H1 (cell line): ENCODE measurements at regions not wholly inside any gene's neighbourhood (a gene's known extent, or its start where the extent isn't known, plus 50 kb on each side); places are given as distances from the start of the nearest gene placed in this dataset.

Experiments
- CTCF ChIA-PET: fragments of 300-600 bp; sonication (Branson Sonifier 250); formaldehyde crosslinking; loops from one replicate; lab custom pipeline; 2021; ENCODE audit not compliant: partially characterized antibody; lab: Charles Lee
- POLR2A ChIA-PET: fragments of 300-600 bp; sonication (Branson Sonifier 250); formaldehyde crosslinking; loops from one replicate; lab custom pipeline; 2021; ENCODE audit warnings: inconsistent platforms; ENCODE audit not compliant: partially characterized antibody; lab: Charles Lee
- DNase-seq, 2 experiments: peaks; one replicate each; pipeline versions ENCODE4 v3.0.0 to v3.0.0-alpha.2; 2010 to 2022; ENCODE audit warnings: low spot score in 2 of 2, low read depth in 1 of 2, mixed read lengths in 1 of 2
- FAIRE-seq: peaks from 2 replicates; lab custom pipeline; 2011; peaks lifted over from hg19 to GRCh38; lab: Jason Lieb, UNC
- H2AFZ ChIP-seq: 2 replicates; pipeline ENCODE4 v1.8.1; 2012; ENCODE audit warnings: low read length, inconsistent platforms
- H2AK5ac ChIP-seq: 2 replicates; pipeline ENCODE4 v1.6.1; 2013; ENCODE audit warnings: low read depth, low read length
- H2BK120ac ChIP-seq: replicated peaks from 2 replicates; pipeline ENCODE3; 2013; ENCODE audit warnings: low read depth, low read length, inconsistent platforms
- H2BK12ac ChIP-seq: 2 replicates; pipeline ENCODE4 v1.6.1; 2013; ENCODE audit warnings: low read depth, low read length
- H2BK15ac ChIP-seq: 2 replicates; pipeline ENCODE4 v1.6.1; 2013; ENCODE audit warnings: low read length
- H2BK20ac ChIP-seq: 2 replicates; pipeline ENCODE4 v1.6.1; 2013; ENCODE audit warnings: low read length
- H2BK5ac ChIP-seq: 2 replicates; pipeline ENCODE4 v1.6.1; 2013; ENCODE audit warnings: low read depth, low read length
- H3K14ac ChIP-seq: 2 replicates; pipeline ENCODE4 v1.6.1; 2013; ENCODE audit warnings: inconsistent platforms; ENCODE audit not compliant: insufficient read length
- H3K18ac ChIP-seq: 2 replicates; pipeline ENCODE4 v1.6.1; 2013; ENCODE audit warnings: low read length; ENCODE audit errors: extremely low read depth
- H3K23ac ChIP-seq: 2 replicates; pipeline ENCODE4 v1.6.1; 2013; ENCODE audit warnings: inconsistent platforms; ENCODE audit not compliant: insufficient read length
- H3K23me2 ChIP-seq: 2 replicates; pipeline ENCODE4 v1.6.1; 2013; ENCODE audit warnings: low read depth, low read length
- H3K27ac ChIP-seq: 2 replicates; pipeline ENCODE4 v1.6.1; 2011; ENCODE audit warnings: low read depth, low read length, inconsistent platforms
- H3K27me3 ChIP-seq, 4 experiments: replicated peaks in 1 of 4; 1 replicate in 1 of 4; 2 replicates in 3 of 4; pipeline versions ENCODE4 v1.6.1 to v1.8.1; 2011 to 2013; ENCODE audit warnings: low read length in 3 of 4, mild to moderate bottlenecking in 3 of 4, inconsistent platforms in 2 of 4, mixed read lengths in 2 of 4, moderate library complexity in 1 of 4; ENCODE audit not compliant: control insufficient read depth in 3 of 4, insufficient read depth in 3 of 4; ENCODE audit errors: extremely low read depth in 1 of 4
- H3K36me3 ChIP-seq, 4 experiments: 2 replicates each; pipeline versions ENCODE4 v1.6.1 to v1.8.1; 2011 to 2013; ENCODE audit warnings: mild to moderate bottlenecking in 4 of 4, low read length in 3 of 4, moderate library complexity in 2 of 4, control low read depth in 1 of 4, inconsistent platforms in 1 of 4; ENCODE audit not compliant: insufficient read depth in 4 of 4, control insufficient read depth in 2 of 4
- H3K4ac ChIP-seq: replicated peaks from 2 replicates; pipeline ENCODE3; 2013; ENCODE audit warnings: low read length, low read depth, mixed read lengths, inconsistent platforms; ENCODE audit not compliant: insufficient read length
- H3K4me1 ChIP-seq, 4 experiments: replicated peaks in 1 of 4; 1 replicate in 1 of 4; 2 replicates in 3 of 4; pipeline versions ENCODE4 v1.6.1 to v1.8.1; 2011 to 2013; ENCODE audit warnings: low read length in 3 of 4, inconsistent platforms in 2 of 4, mixed read lengths in 1 of 4; ENCODE audit not compliant: insufficient read depth in 4 of 4, control insufficient read depth in 3 of 4
- H3K4me2 ChIP-seq, 2 experiments: 2 replicates each; pipeline versions ENCODE4 v1.6.1 to v1.8.1; 2011 to 2013; ENCODE audit warnings: low read depth in 2 of 2, low read length in 2 of 2, control low read depth in 1 of 2, inconsistent platforms in 1 of 2, mild to moderate bottlenecking in 1 of 2; ENCODE audit not compliant: insufficient read depth in 1 of 2
- H3K4me3 ChIP-seq, 4 experiments: fragments of 200-600, 300-600 bp in 1 of 4; sonication (generic), shearing (Covaris generic), sonication (Bioruptor Twin) in 1 of 4; 2 replicates each; pipeline versions ENCODE4 v1.5.1 to v1.8.1; 2011 to 2016; ENCODE audit warnings: low read length in 4 of 4, low read depth in 3 of 4, control low read depth in 2 of 4, inconsistent platforms in 2 of 4, mild to moderate bottlenecking in 2 of 4, mixed read lengths in 1 of 4, moderate library complexity in 1 of 4; ENCODE audit not compliant: insufficient read depth in 2 of 4; ENCODE audit errors: extremely low read depth in 1 of 4
- H3K56ac ChIP-seq: replicated peaks from 2 replicates; pipeline ENCODE3; 2013; ENCODE audit warnings: low read depth, mild to moderate bottlenecking, mixed read lengths, low read length, inconsistent platforms; ENCODE audit not compliant: insufficient read length
- H3K79me1 ChIP-seq: 2 replicates; pipeline ENCODE4 v1.6.1; 2013; ENCODE audit warnings: low read depth, low read length, control low read depth
- H3K79me2 ChIP-seq, 2 experiments: 2 replicates each; pipeline versions ENCODE4 v1.6.1 to v1.8.1; 2012 to 2013; ENCODE audit warnings: low read length in 2 of 2, mild to moderate bottlenecking in 2 of 2, inconsistent platforms in 1 of 2; ENCODE audit not compliant: insufficient read depth in 2 of 2, control insufficient read depth in 1 of 2
- H3K9ac ChIP-seq, 4 experiments: replicated peaks in 1 of 4; 1 replicate in 1 of 4; 2 replicates in 3 of 4; pipeline versions ENCODE4 v1.6.1 to v1.8.1; 2011 to 2013; ENCODE audit warnings: low read depth in 3 of 4, low read length in 3 of 4, control low read depth in 2 of 4, mild to moderate bottlenecking in 2 of 4, moderate library complexity in 2 of 4, inconsistent platforms in 1 of 4; ENCODE audit errors: extremely low read depth in 1 of 4
- H3K9me3 ChIP-seq, 2 experiments: 2 replicates each; pipeline versions ENCODE4 v1.6.1 to v1.8.1; 2012 to 2013; ENCODE audit warnings: mild to moderate bottlenecking in 2 of 2, moderate library complexity in 2 of 2, control low read depth in 1 of 2, inconsistent platforms in 1 of 2, low read depth in 1 of 2, low read length in 1 of 2, mixed read lengths in 1 of 2; ENCODE audit not compliant: insufficient read depth in 2 of 2
- H4K20me1 ChIP-seq, 2 experiments: replicated peaks in 1 of 2; 2 replicates each; pipeline versions ENCODE3 to v1.8.1; 2011 to 2013; ENCODE audit warnings: inconsistent platforms in 2 of 2, low read length in 2 of 2, mild to moderate bottlenecking in 1 of 2; ENCODE audit not compliant: insufficient read depth in 2 of 2, control insufficient read depth in 1 of 2
- H4K5ac ChIP-seq: 2 replicates; pipeline ENCODE4 v1.6.1; 2013; ENCODE audit warnings: low read length, low read depth, mixed read lengths, inconsistent platforms; ENCODE audit not compliant: insufficient read length
- H4K8ac ChIP-seq: 2 replicates; pipeline ENCODE4 v1.8.0; 2013; ENCODE audit warnings: mild to moderate bottlenecking, moderate library complexity, low read length, inconsistent platforms; ENCODE audit not compliant: insufficient read depth; ENCODE audit errors: extremely low read depth
- H4K91ac ChIP-seq: replicated peaks from 2 replicates; pipeline ENCODE3; 2013; ENCODE audit warnings: low read length, mixed read lengths, inconsistent platforms; ENCODE audit not compliant: insufficient read length
- BRCA1 ChIP-seq: IDR thresholded peaks from 2 replicates; pipeline ENCODE4 v1.6.1; 2012; ENCODE audit warnings: low read depth, low read length, improper control_type of control experiment
- CREB1 ChIP-seq: IDR thresholded peaks from 2 replicates; pipeline ENCODE4 v1.6.1; 2012; ENCODE audit warnings: inconsistent platforms
- JUND ChIP-seq: IDR thresholded peaks from 2 replicates; pipeline ENCODE4 v1.6.1; 2011; ENCODE audit warnings: mild to moderate bottlenecking, improper control_type of control experiment, low read length
- RAD21 ChIP-seq, 2 experiments: IDR thresholded peaks in 1 of 2; conservative IDR thresholded peaks in 1 of 2; 2 replicates each; pipeline ENCODE4 v1.6.1; 2011; ENCODE audit warnings: low read depth in 2 of 2, low read length in 2 of 2, improper control_type of control experiment in 1 of 2, inconsistent platforms in 1 of 2, mild to moderate bottlenecking in 1 of 2, moderate library complexity in 1 of 2
- SUZ12 ChIP-seq: fragments of 200-600 bp; sonication (generic); IDR thresholded peaks from 2 replicates; pipeline ENCODE4 v1.6.1; 2012; ENCODE audit warnings: mild to moderate bottlenecking, inconsistent platforms, low read length, moderate library complexity, mixed read lengths
- TEAD4 ChIP-seq: IDR thresholded peaks from 2 replicates; pipeline ENCODE4 v1.6.1; 2012; ENCODE audit warnings: low read depth, low read length, inconsistent platforms, mixed read lengths
- TF ChIP-seq, protein P1 (sequence below), 3 experiments: IDR thresholded peaks; 1 replicate in 2 of 3; 2 replicates in 1 of 3; pipeline versions ENCODE4 v1.5.1 to v1.6.1; 2011; ENCODE audit warnings: low read length in 3 of 3, mild to moderate bottlenecking in 3 of 3, inconsistent platforms in 2 of 3, low read depth in 1 of 3, moderate library complexity in 1 of 3; ENCODE audit not compliant: insufficient read depth in 1 of 3; ENCODE audit errors: control extremely low read depth in 1 of 3
- TF ChIP-seq, protein P2 (sequence below): IDR thresholded peaks from 2 replicates; pipeline ENCODE4 v1.6.1; 2012; ENCODE audit warnings: low read length, inconsistent platforms

DNA sequence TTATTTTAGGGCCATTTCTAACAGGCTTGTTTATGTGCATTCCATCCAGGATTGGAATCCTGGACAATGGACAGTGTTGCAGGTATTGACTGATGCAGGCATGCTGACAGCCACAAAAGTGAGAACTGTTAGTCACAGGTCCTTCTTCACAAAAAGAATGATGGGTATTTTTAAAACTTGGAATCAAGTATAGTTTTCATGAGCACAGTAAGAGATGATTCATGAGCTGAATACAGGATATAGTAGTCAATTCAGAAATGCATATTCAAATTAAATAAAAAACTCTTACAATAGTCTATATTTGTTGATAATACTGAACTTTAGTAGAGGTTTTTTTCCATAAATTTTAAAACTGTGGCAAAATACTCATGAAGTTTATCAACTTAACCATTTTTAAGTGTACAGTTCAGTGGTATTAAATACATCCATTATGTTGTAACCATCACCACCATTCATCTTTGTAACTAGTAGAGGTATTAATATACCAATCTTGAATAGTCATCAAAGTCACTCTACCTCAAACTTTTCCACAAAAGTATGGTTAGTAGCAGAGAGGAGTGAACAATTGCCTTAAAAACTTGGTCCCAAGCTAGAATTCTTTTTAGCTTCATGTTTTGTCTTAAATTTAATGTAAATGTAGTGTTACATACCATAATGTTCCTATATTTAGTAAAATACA lies 79.5 kb downstream of the KCNRG start:
- no peak overlapping the region for H3K4me2 ChIP-seq
- H4K5ac ChIP-seq, result no peak overlapping the region
- H3K79me1 ChIP-seq, result no peaks in the 10 kb centered on the region
- H4K91ac ChIP-seq, result no peak overlapping the region
- H2BK120ac ChIP-seq, result no peak overlapping the region
- H3K23me2 ChIP-seq, result no peaks in the 10 kb centered on the region; the same call in 1 of the 2 replicates
- no peak overlapping the region for H3K4me3 ChIP-seq
- no peak overlapping the region for H2BK15ac ChIP-seq
- CTCF ChIA-PET, result interaction anchor here (1.2 to 4.6 kb wide), 3 partner anchors 10 to 55 kb away, joined by 3 to 29 read pairs (median 3); no protein-coding TSS in a partner anchor
- H3K79me2 ChIP-seq, result peaks cover 0 to 3% of the 10 kb centered on the region in 2 experiments; a peak in 1 of 4 replicates
- no peak overlapping the region for H2AFZ ChIP-seq
- no peaks in the 10 kb centered on the region for H3K27me3 ChIP-seq
- no peak overlapping the region for H2BK5ac ChIP-seq
- H3K4ac ChIP-seq, result no peak overlapping the region
- no peak for FAIRE-seq
- TF ChIP-seq SUZ12 (no peak), RAD21 (IDR thresholded peaks at IDR 0.05 in 1 of 2, conservative IDR thresholded peaks at IDR 0.05 in 1 of 2; ENCODE audit: low read depth in 2 of 2, low read length in 2 of 2) (no peak), JUND (no peak), CREB1 (no peak), BRCA1 (no peak), TEAD4 (no peak)
- TF ChIP-seq, protein P1, sequence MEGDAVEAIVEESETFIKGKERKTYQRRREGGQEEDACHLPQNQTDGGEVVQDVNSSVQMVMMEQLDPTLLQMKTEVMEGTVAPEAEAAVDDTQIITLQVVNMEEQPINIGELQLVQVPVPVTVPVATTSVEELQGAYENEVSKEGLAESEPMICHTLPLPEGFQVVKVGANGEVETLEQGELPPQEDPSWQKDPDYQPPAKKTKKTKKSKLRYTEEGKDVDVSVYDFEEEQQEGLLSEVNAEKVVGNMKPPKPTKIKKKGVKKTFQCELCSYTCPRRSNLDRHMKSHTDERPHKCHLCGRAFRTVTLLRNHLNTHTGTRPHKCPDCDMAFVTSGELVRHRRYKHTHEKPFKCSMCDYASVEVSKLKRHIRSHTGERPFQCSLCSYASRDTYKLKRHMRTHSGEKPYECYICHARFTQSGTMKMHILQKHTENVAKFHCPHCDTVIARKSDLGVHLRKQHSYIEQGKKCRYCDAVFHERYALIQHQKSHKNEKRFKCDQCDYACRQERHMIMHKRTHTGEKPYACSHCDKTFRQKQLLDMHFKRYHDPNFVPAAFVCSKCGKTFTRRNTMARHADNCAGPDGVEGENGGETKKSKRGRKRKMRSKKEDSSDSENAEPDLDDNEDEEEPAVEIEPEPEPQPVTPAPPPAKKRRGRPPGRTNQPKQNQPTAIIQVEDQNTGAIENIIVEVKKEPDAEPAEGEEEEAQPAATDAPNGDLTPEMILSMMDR (IDR thresholded peaks at IDR 0.05; ENCODE audit: control extremely low read depth in 1 of 3, insufficient read depth in 1 of 3, low read depth in 1 of 3, low read length in 3 of 3), result no peak
- TF ChIP-seq, protein P2, sequence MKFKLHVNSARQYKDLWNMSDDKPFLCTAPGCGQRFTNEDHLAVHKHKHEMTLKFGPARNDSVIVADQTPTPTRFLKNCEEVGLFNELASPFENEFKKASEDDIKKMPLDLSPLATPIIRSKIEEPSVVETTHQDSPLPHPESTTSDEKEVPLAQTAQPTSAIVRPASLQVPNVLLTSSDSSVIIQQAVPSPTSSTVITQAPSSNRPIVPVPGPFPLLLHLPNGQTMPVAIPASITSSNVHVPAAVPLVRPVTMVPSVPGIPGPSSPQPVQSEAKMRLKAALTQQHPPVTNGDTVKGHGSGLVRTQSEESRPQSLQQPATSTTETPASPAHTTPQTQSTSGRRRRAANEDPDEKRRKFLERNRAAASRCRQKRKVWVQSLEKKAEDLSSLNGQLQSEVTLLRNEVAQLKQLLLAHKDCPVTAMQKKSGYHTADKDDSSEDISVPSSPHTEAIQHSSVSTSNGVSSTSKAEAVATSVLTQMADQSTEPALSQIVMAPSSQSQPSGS, result no peak
- no peak overlapping the region for H2BK12ac ChIP-seq
- no peak overlapping the region for H3K18ac ChIP-seq
- POLR2A ChIA-PET, result no interaction called here
- H3K4me1 ChIP-seq, result no peaks in the 10 kb centered on the region
- H3K9ac ChIP-seq, result no peak overlapping the region
- H3K27ac ChIP-seq, result no peak overlapping the region
- H4K8ac ChIP-seq, result no peak overlapping the region
- no peaks in the 10 kb centered on the region; a peak in 1 of 4 replicates for H3K9me3 ChIP-seq
- H2BK20ac ChIP-seq, result no peak overlapping the region
- H3K23ac ChIP-seq, result no peak overlapping the region
- no peaks in the 10 kb centered on the region for H3K36me3 ChIP-seq
- H3K56ac ChIP-seq, result no peak overlapping the region
- no peak overlapping the region for H3K14ac ChIP-seq
- no peak for DNase-seq
- no peaks in the 10 kb centered on the region for H4K20me1 ChIP-seq
- no peak overlapping the region for H2AK5ac ChIP-seq
